NCI-H446 (cell line): ENCODE measurements at regions not wholly inside any gene's neighbourhood (a gene's known extent, or its start where the extent isn't known, plus 50 kb on each side); places are given as distances from the start of the nearest gene placed in this dataset.
"Not testable (repeated sequence)": the region's sequence is repeated elsewhere in the genome, so short reads cannot be mapped to it uniquely, and the experiment has no call there.

Experiments used
- DNase-seq, 2 experiments: peaks; one replicate each; lab custom pipeline; 2025; lab: John Stamatoyannopoulos, UW

DNA sequence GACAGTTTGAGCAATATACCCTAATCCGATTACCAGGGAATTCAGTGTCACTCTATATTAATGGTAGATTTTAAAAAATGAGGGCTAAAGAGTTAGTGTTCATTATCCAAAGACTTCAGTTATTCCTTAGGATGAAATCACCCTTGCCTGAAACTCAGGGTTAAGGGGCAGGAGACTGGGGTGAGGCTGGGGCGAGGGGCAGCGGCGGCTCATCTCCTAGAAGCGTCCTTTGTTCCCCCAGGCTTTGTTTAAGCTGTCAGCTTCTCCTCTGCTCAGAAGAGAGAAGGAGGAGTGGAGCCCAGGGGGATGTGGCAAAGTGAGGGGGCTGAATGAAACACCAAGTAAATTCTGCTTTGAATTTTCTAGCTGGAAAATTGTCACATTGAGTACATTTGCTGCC lies 117.7 kb upstream of the ELAC2 start:
- DNase-seq = no peak

DNA sequence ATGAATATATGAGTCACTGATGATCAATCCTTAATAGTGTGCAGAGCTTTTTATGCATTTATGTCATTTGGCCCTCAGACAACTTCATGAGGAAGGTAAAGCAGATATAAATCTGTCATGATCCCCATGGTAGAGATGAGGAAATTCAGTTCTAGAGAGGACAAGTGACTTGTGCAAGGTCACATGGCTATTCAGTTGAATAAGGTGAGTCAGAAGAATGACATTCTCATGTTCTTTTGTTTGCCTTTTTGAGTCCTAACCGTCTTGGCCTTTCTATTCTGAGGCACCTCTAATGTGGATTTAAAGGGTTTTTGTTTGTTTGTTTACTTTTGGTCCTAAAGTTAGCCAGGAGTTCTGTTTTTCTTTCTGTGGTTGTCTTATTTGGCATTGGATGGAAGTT lies 116.2 kb upstream of the ELAC2 start:
- DNase-seq = no peak

DNA sequence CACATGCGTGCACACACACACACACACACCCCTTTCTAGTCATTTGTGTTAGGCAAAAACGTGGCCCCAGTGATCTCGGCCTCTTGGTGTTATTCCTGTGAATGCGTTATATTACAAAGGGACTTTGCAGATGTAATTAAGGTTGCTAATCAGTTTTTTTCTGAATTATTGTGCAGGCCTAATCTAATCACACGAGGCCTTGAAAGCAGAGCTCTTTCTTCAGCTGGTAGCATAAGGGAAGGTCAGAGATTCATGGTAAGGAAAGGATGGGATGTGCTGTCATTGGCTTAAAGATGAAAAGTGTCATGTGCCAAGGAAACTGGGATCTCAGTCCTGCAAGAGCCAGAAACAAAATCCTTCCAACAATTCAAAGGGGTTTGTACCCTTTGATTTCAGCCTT lies 113.4 kb upstream of the ELAC2 start:
- DNase-seq = no peak

GRCh38 chr17:13129356-13129755 lies 111.5 kb upstream of the ELAC2 start:
- DNase-seq = no peak

DNA sequence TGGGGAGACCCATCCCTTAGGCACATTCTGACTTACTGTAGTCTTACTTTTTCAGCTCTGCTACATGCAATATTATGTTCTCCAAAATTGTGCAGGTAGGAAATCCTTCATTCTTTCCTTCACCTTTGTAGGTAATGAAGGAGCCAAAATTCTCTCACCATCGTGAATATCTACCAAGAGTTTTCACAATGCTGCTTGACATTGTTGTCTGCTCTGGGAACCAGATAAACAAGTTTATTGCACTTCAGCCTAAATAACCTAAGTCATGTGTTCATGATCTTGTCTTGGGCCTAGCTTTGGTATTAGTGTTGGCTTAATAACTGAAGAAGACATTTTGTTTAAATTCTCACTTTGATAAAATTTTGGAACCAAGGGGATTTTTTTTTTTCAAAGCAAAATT lies 110.8 kb upstream of the ELAC2 start:
- DNase-seq = no peak

DNA sequence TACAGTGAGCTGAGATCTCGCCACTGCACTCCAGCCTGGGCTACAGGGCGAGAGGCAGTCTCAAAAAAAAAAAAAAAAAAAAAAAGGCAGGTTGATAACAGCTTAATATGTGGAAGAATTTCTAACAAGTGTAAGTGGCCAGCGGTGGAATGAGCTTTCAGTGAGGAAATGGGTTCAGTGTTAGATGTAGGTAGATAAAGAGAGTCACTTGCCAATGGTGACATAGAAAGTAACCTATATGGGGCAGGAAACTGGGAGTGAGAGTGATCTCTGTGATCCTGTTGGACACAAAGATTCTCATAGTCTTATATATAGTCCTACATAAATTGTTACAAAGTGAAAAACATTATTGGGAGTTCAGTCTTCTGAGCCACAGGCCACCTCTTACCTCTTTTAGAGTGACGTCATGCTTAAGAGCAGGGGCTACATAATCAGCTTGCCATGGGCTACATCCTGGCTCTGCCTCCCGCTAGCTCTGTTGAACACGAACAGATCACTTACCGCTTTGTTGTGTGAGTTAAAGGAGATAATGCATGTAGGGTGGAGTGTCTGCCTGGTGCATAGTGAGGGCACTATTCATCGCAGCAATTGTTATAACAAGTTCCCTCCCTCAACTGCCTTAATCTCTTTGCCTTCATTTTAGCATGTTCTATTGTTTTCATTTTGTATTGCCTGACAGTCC lies 110.2 kb upstream of the ELAC2 start:
- DNase-seq = no peak

GRCh38 chr17:13120864-13121263 lies 103.0 kb upstream of the ELAC2 start:
- DNase-seq = no peak

GRCh38 chr17:13118311-13118710 lies 100.5 kb upstream of the ELAC2 start:
- no peak for DNase-seq

- no peak for DNase-seq
These were observed 99.8 kb upstream of the ELAC2 start for GRCh38 chr17:13117616-13118015.

DNA sequence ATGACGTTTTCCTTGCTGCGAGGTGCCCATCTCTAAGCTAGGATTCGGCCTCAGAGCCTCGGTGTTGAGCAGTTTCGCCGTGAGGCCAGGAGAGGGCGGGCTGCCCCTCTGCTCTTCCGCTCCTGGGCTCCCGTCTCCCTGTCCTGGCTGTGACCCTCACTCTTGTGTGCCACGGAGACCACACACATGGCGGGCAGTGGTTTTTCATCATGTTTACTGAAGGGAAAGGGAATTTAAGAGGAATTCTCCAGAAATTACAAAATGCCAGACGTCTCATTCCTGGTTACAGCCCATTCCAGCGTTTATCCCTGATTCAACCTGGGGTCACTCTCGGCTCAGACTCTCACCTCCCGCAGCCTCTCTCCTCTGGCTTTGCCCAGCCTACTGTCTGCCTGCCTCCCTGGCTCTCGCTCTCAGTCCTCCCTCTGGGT lies 96.8 kb upstream of the ELAC2 start:
- DNase-seq = peak in 1 of 2 experiments; percentile 20

GRCh38 chr17:13113821-13114525 lies 96.1 kb upstream of the ELAC2 start:
- no peak for DNase-seq

- no peak for DNase-seq
These were observed 89.9 kb upstream of the ELAC2 start for GRCh38 chr17:13107676-13108235.

GRCh38 chr17:13106171-13106570 lies 88.3 kb upstream of the ELAC2 start:
- no peak for DNase-seq

GRCh38 chr17:13104576-13104975 lies 86.7 kb upstream of the ELAC2 start:
- no peak for DNase-seq

DNA sequence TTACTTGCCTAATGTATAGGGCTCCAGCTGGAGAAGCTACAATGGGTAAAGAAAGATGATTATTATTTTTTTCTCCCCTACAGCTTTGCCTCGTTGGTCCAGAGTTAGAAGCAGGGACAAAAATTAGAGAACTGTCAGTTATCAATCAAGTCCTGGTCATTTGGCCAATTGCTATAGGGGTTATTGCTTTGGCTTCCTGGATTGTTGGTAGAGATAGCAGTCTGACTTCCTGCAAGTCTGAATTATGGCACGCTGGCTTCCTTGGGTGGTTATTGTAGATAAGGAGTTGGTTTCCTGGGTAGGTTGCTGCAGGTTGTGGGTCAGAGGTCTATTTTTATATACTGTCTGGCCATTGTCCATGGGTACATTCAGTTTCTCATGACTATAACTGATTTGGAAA lies 84.7 kb upstream of the ELAC2 start:
- DNase-seq = no peak

GRCh38 chr17:13099926-13100325 lies 82.1 kb upstream of the ELAC2 start:
- DNase-seq = no peak

DNA sequence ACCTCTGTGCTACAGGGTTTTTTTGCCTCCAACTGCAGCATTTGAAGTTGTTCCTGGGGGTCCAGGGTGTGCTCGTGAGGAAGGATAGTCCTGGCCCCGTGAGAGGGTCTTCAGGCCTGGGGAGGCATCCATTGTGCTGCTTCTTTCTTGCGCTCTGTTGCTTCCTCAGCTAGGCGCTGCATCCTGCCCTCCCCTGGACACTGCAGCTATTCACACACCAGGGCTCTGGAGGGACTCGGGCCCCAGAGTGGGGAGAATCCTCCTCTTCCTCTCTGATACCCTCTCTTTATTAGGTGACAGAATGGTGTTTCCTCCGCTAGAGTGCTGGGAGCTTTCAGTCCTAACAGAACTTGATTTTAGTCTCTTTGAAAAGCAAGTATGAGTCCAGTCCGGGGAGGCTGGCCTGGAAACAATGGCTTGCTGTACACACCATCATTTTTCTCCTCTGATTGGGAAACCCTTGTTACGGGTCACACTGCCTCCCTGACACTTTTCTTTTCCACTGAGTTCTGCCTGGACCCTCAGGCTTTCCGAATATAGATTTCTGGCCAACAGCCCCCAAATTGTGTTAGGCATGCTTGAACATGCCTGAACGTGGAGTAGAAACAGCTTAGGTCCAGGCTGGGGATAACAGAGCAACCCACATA lies 81.4 kb upstream of the ELAC2 start:
- no peak for DNase-seq

DNA sequence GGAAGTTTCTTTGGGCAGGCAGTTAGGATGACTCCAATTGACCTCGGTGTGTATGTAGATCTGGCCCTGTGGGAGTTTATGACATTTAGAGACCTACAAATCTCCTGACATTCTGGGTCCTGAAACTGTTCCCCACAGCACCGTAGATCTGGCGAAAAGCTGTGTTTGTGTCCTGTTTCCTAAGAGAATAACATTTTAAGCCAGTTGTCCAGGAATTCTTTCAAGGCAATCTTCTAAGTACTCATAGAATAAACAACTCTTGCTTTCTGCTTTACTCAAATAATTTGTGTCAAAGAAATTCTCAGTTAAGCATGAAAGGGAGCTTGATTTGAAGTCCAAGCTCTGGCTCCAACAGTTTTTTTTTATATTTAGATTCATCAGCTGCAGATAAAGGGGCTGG lies 78.5 kb upstream of the ELAC2 start:
- DNase-seq = no peak

- DNase-seq = not testable (repeated sequence)
These were observed 74.2 kb upstream of the ELAC2 start for GRCh38 chr17:13092010-13092409.

DNA sequence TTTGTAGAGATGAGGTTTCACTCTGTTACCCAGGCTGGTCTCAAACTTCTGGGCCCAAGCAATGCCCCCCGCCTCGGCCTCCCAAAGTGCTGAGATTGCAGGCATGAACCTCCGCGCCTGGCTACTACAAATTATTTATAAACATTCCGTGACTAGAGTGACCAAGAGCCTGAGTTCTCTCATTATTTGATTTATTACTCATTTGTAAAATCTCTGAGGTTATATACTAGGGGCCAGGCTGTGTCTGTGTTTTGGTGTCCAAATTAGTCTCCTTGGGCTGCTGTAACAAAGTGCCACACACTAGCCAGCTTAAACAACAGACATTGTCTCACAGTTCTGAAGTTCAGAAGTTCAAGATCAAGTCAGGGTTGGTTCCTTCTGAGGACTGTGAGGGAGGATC lies 70.8 kb upstream of the ELAC2 start:
- no peak for DNase-seq

- DNase-seq = no peak
These were observed 70.0 kb upstream of the ELAC2 start for GRCh38 chr17:13087802-13088201.

GRCh38 chr17:13086142-13086769 lies 68.4 kb upstream of the ELAC2 start:
- DNase-seq = no peak

- DNase-seq = no peak
These were observed 67.8 kb upstream of the ELAC2 start for GRCh38 chr17:13085578-13085977.
